EL (cell line): ENCODE measurements at regions not wholly inside any gene's neighbourhood (a gene's known extent, or its start where the extent isn't known, plus 50 kb on each side); places are given as distances from the start of the nearest gene placed in this dataset.
"Not testable (repeated sequence)": the region's sequence is repeated elsewhere in the genome, so short reads cannot be mapped to it uniquely, and the experiment has no call there.

ENCODE experiments used
- DNase-seq: peaks from one replicate; pipeline ENCODE4 v3.0.0-alpha.2; 2016

DNA sequence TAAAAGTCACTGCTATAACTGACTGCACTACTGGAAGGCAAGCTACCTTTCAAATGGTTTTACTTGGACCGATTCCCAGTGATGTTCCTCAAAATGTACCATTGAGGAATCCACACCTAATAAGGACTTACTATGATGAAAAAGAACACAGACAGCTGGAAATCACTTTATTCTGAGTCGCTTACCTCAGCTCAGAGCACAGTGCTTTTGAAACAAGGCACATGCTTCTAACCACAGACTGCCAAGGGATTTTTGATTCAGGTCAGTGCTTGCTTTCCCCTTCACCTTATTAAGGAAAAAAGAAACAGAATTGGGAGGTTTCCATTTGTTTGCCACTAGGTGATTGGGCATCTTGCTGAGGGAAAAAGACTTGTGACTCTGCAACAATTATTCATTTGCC lies 707.5 kb upstream of the FSHR start:
- no peak for DNase-seq

- no peak for DNase-seq
These were observed 706.5 kb upstream of the FSHR start for GRCh38 chr2:49860834-49861233.

DNA sequence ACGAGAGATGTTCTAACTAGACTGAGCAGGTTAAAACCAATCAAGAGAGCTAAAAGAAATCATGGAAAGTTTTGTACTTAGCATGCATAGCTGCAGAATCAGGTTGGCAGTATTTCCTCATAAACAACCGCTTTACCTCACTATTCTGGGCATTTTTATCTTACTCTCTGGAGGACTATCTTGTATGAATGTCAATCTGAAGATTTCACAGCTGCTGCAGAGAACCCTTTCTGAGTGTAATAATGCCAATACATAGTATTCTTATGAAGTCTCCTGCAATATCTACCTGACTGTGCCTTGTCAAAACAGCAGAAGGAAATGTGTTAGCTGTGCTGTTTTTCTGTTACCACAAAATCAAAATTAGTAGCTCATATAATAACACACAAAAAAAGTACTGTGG lies 705.9 kb upstream of the FSHR start:
- DNase-seq, result no peak

DNA sequence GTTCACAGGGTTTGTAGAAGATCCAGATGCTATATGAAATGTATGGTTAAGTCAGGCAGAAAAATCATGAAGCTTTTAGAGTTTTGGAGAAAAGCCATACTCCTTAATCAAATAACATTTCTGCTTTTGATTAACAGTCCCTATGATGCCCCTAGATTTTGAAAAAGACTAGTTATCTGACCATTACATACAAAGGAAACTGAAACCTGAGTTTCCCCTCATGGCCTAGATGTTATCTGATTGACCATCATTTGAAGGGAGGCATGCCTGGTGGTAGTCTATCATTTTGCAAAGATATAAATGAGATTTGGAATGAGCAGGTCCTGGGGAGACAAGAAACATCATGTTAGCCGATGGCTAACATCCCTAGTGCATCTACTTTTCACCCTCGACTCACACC lies 704.3 kb upstream of the FSHR start:
- no peak for DNase-seq

DNA sequence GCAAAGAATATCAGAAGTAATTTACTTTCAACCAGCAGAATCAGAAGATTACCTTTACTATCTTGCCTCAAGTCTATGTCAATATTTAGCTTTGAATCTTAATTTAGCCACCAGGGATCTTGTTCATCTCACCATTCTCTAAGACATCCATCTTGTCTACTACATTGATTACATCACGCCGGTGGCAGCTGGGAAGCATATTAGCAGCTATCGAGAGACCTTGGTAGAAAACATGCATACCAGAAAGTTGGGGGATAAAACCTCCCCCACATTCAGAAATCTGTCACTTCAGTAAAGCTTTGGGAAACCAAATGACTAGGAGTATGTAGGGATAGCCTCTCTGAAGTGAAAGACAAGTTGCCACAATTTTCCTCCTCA lies 703.8 kb upstream of the FSHR start:
- no peak for DNase-seq

DNA sequence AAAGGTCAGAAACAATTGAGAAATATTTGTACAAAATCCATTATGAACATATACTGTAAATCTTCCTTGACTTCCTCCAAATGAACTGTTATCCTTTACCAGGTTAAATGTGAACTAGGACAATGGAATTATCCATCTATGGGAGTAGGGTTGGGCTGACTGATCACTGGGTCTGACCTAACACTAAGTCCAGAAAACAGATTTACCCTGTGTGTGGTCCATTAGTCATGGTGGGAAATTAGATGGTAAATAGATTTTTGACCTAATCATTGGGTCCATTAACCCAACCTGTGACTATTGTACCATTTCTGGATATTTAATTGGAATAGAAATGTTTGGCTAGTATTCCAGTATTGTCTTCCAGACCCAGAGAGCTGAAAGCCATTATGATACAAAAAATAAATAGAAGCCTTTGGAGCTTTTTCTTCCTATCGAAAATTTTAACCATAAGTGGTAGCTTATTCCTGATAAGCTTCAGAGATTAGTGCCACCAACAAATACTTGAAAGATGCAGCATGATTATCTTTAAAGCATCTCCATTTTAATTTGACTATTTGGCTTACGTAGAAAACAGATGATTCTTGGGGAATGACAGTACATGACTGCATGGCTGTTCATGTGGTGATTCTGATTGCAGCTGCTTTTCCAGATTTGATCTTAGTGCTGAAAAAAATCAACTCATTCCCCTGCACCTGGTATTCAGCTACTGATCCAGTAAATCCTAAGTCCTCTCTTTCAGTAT lies 703.2 kb upstream of the FSHR start:
- DNase-seq, result no peak

DNA sequence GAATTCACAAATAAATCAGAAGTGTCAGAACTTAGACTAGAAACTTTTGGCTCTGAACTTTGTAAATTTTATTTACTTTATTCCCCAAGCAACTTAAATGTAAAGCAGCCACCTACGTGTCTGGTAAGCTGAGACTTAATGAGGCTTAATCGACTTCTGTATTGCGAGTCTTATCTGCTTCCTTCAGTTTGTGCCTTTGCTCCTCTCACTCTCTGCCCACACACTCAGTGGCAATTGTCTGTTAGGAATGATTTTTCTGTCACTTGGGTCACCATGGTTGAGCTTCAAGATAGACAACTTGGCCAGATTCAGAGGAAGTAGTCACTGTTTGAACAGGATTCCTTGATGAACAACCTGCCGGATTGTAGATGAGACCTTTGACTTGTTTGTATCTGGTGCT lies 691.4 kb upstream of the FSHR start:
- DNase-seq, result no peak

- no peak for DNase-seq
These were observed 690.7 kb upstream of the FSHR start for GRCh38 chr2:49845021-49845420.

DNA sequence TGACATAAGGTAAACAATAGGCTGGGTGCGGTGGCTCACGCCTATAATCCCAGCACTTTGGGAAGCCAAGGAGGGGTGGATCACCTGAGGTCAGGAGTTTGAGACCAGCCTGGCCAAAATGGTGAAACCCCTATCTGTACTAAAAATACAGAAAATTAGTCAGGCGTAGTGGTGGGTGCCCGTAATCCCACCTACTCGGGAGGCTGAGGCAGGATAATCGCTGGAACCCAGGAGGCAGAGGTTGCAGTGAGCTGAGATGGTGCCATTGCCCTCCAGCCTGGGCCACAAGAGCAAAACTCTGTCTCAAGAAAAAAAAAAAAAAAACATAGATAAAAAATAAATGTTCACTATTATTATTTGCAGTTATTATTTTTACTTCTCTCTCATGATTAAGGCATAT lies 689.8 kb upstream of the FSHR start:
- DNase-seq, result not testable (repeated sequence)

DNA sequence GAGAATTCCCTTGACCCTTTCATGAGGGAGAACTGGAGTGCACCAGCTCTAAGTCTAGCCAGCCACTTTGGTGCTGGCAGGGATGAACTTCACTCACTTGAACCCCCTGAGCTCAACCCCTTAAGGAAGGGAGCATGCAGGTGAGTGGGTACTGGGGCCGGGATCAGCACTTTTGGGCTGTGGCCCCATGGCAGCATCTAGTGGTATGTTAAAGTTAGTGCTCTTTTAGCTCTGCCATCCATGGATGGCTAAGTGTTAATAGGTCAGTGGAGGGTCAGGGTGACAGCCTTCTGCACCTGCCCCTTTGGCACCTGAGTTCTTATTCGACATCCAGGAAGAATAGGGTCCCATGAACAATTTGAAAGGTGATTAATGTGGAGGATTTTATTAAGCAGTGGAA lies 689.0 kb upstream of the FSHR start:
- no peak for DNase-seq

DNA sequence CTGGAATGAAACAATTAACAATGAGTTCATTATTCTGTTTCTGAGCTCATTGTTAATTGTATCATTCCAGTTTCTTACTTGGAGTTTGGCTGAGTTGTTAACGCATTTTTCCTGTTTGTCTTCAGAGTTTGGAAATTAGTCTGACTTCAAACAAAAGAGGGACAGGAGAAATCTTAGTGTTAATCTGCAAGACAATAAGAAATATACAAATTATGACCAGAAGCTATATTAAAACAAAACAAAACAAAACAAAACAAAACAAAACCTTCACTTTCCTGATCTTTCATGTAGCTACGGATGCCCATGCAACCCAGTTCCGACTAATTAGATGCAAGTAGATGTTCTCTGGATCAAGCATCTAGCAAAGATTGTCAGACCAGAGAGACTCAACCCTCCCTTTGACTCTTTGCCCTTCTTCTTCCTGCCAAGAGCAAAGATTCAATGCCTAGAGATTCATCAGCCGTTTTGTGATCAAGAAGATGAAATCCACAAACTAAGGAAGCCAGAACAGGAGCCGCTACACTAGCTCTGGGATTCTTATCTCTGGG lies 686.2 kb upstream of the FSHR start:
- DNase-seq, result no peak

DNA sequence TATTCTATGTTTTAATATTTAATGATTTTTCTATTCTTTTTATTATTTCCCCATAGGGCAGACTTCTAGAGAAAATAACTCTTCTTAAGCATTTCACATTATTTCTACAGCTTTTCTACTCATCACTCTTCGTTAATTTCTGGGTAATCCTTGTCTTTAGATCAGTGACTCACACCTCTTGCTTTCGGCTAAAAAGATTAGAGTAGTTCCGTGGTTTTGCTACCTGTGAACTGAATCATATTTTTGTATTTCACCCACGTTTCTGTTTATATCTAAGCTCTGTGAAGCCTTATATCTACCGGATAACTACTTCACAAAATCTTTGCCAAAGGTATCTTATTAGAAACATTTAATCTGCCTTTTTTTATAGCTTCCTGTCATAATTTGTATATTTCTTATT lies 685.5 kb upstream of the FSHR start:
- no peak for DNase-seq

GRCh38 chr2:49837561-49838293 lies 683.4 kb upstream of the FSHR start:
- no peak for DNase-seq

GRCh38 chr2:49836017-49836416 lies 681.7 kb upstream of the FSHR start:
- DNase-seq, result no peak

GRCh38 chr2:49834433-49834832 lies 680.1 kb upstream of the FSHR start:
- no peak for DNase-seq

- no peak for DNase-seq
These were observed 678.2 kb upstream of the FSHR start for GRCh38 chr2:49832555-49832954.

DNA sequence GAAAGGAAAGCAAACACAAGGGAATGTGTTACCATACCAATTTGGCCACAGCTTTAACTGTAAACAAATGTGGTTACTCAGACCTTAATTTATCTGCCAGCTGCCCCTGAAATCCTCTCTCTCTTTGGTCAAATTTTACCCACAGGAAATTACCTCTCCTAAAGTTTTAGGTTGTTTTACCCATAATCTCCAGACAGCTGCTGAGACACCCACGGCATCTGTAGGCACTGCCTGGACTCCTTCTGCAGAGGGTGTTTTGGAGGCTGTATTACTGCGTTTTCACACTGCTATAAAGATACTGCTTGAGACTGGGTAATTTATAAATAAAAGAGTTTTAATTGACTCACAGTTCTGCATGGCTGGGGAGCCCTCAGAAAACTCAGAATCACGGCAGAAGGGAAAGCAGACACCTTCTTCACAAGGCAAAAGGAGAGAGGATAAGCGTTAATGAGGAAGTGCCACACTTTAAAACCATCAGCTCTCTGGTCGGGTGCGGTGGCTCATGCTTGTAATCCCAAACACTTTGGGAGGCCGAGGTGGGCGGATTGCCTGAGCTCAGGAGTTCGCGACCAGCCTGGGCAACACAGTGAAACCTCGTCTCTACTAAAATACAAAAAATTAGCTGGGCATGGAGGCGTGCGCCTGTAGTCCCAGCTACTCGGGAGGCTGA lies 677.5 kb upstream of the FSHR start:
- DNase-seq, result no peak

DNA sequence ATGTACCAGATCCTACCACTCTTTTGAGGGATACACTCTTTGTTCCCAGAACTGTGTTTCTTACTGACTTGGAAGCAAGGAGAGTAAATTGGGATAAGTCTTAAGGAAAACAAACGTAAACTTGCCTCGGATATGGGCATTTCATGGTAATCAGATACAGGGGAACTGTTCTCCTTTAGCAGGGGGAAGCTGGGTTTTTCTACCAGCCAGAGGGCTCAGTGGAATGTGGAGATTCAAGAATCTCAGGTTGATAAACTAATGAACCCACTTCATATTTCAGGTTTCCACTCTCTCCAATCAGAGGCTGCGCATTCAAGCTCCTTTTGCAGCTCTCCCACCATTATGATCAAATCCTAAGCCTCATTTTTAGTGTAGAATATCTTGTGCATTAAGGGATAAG lies 676.5 kb upstream of the FSHR start:
- no peak for DNase-seq

GRCh38 chr2:49827366-49827765 lies 673.1 kb upstream of the FSHR start:
- no peak for DNase-seq

- no peak for DNase-seq
These were observed 658.9 kb upstream of the FSHR start for GRCh38 chr2:49813208-49813607.

GRCh38 chr2:49812730-49813129 lies 658.4 kb upstream of the FSHR start:
- no peak for DNase-seq

- DNase-seq, result no peak
These were observed 657.2 kb upstream of the FSHR start for GRCh38 chr2:49811502-49811901.

DNA sequence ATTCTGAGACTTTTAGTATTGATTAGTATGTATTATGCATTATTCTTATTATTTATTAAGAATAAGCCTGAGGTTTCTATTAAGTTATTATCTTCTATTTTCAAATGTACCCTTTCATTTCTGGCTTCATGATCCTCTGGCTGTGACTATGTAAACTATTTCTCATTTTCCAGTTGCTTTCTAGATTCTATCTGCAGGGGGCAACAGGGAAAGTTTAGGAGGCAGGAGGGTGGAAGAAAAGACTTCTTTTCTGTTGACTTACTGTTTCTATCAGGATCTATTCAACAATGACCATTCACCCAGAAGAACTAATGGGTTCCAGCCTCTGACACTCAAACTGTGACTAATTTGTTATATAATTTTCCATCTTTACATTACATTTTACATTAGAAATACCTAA lies 653.4 kb upstream of the FSHR start:
- no peak for DNase-seq

GRCh38 chr2:49804111-49804510 lies 649.8 kb upstream of the FSHR start:
- DNase-seq, result no peak
